Small intestine (tissue), 7 donors: ENCODE measurements at regions not wholly inside any gene's neighbourhood (a gene's known extent, or its start where the extent isn't known, plus 50 kb on each side); places are given as distances from the start of the nearest gene placed in this dataset.

Experiments used
- DNase-seq, 2 donors: peaks; one replicate each; pipeline versions ENCODE4 v3.0.0 to v3.0.0-alpha.2; 2013
- FAIRE-seq: peaks from 2 replicates; lab custom pipeline; 2012; peaks lifted over from hg19 to GRCh38; lab: Jason Lieb, UNC
- H3K27ac ChIP-seq, 3 donors: one replicate each; pipeline ENCODE4 v1.5.1; 2013; ENCODE audit warnings: low read length in 2 of 3, mild to moderate bottlenecking in 2 of 3, control low read depth in 1 of 3, inconsistent platforms in 1 of 3, low read depth in 1 of 3, moderate library complexity in 1 of 3
- H3K27me3 ChIP-seq, 3 donors: one replicate each; pipeline ENCODE4 v1.6.1; 2013; ENCODE audit warnings: low read length in 3 of 3, inconsistent platforms in 1 of 3; ENCODE audit not compliant: control insufficient read depth in 3 of 3, insufficient read depth in 3 of 3
- H3K36me3 ChIP-seq, 3 donors: one replicate each; pipeline ENCODE4 v1.6.1; 2013; ENCODE audit warnings: low read length in 3 of 3, inconsistent platforms in 1 of 3, low read depth in 1 of 3, mild to moderate bottlenecking in 1 of 3, moderate library complexity in 1 of 3; ENCODE audit not compliant: control insufficient read depth in 3 of 3, insufficient read depth in 2 of 3
- H3K4me1 ChIP-seq, 3 donors: one replicate each; pipeline ENCODE4 v1.6.1; 2013; ENCODE audit warnings: low read length in 2 of 3, inconsistent platforms in 1 of 3, low read depth in 1 of 3, mild to moderate bottlenecking in 1 of 3, moderate library complexity in 1 of 3; ENCODE audit not compliant: control insufficient read depth in 3 of 3, insufficient read depth in 2 of 3
- H3K4me3 ChIP-seq, 3 donors: one replicate each; pipeline ENCODE4 v1.5.1; 2013; ENCODE audit warnings: low read length in 3 of 3, control low read depth in 1 of 3, inconsistent platforms in 1 of 3, low read depth in 1 of 3, mild to moderate bottlenecking in 1 of 3, moderate library complexity in 1 of 3
- H3K9me3 ChIP-seq, 2 donors: one replicate each; pipeline ENCODE4 v1.6.1; 2013; ENCODE audit warnings: low read depth in 1 of 2, low read length in 1 of 2; ENCODE audit not compliant: control insufficient read depth in 2 of 2, insufficient read depth in 1 of 2
- WGBS, 3 donors: extraction: QIAGEN DNeasy Blood & Tissue Kit; methylation state at CpG; one replicate each; pipeline ENCODE4 v1.1.7; 2013; 5-methylcytosine and 5-hydroxymethylcytosine counted together
- donor health status: healthy with polysubstance abuse.
- donor health status: control.
- donor health status: control.
- donor health status: Bipolar disorder and iron deficiency.
- donor health status: healthy.

DNA sequence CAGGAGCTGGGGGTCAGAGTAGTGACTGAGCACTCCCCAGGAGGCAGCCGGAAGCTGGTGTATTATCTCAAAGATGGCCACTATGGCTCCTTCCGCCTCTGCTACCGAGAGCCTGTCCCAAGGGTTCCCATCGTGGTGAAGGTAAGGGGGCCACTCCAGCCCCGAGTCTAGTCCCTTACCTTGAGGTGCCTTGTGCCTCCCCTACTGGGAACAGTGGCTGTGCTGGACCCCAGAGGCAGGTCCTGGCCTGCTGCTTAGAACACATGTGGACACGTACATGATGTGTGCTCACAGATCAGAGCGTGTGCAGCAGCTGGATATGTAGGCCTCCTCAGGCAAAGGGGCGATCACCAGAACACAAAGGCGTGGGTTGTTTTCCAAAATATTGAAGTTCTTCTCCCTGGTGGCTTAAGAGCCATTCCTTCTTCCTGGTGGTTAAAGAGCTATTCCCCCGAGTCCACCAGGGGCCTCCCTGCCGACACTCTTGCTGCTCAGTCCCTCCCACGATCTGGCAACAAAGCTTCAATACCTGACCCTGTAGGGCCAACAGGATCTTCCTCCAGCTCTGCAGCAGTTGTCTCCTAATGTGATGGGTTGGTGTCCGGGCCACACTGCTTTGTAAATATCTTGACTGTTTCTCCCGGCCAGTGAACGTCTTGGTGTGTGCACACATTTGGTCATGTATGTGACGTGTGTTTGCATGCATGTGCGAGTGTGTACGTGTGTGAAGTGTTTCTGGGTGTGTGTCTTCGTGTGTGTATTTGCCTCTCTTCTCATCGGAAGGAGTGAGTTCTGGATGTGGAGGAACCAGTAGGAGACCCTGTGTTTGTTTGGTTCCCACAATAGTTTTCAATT lies 68.4 kb upstream of the TINAGL1 start:
- Histone ChIP-seq H3K36me3 (no peaks in the 10 kb centered on the region), H3K27ac (no peak overlapping the region), H3K4me1 (peaks cover 3 to 42% (median 8%) of the 10 kb centered on the region in 3 donors), H3K27me3 (no peaks in the 10 kb centered on the region), H3K4me3 (no peak overlapping the region), H3K9me3 (no peaks in the 10 kb centered on the region)
- no peak for FAIRE-seq
- no peak for DNase-seq
- 82 to 89% (median 84%) methylated on average over 20 of the region's 20 CpGs for WGBS, 3 donors

DNA sequence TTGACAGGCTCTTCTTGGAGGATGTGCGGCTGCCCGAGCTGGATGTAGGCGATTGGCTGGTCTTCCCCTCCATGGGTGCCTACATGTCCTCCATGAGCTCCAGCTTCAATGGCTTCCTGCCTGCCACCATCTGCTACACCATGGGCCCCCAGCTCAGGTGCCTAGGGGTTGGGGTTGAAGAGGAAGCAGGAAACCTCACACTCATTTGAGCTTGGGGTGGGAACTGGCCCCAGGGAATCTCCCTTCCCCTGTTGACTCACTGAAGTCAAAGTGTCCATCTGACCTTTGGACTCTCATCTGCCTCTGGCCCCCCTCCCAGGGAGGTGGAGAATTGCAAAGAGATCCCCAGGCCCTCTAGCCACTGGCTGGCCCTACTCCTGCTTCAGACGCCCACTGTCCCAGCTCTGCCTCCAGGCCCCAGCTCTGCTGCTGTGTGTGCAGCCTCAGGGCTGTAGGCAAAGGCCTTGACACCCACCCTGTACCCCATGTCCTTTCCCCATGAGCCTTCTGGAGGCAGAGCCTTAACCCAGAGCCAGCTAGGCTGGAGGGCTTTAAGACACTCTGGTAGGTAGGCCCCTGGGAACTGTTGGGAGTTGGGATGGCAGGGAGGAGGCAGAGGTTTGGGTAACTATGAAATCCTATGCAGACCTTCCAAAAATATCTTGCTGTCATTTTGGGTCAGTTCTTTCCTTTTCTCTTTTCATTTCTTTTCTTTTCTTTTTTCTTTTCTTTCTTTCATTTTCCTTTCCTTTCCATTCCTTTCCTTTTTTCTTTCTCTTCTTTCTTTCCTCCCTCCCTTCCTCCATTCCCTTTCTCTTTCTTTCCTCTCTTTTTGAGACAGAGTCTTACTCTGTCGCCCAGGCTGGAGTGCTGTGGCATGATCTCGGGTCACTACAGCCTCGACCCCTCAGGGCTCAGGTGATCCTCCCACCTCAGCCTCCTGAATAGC lies 66.9 kb upstream of the TINAGL1 start:
- FAIRE-seq: no peak
- Histone ChIP-seq H3K4me1 (peaks cover 3 to 42% (median 4%) of the 10 kb centered on the region in 3 donors), H3K27ac (peak overlapping the region in 1 of 3 donors; percentile 20), H3K27me3 (no peaks in the 10 kb centered on the region), H3K9me3 (peaks cover 0 to 10% of the 10 kb centered on the region in 2 donors), H3K36me3 (no peaks in the 10 kb centered on the region), H3K4me3 (no peak overlapping the region)
- 73 to 95% (median 84%) methylated on average over 7 of the region's 7 CpGs for WGBS, 3 donors
- peak; percentile 48 to 83 for DNase-seq

DNA sequence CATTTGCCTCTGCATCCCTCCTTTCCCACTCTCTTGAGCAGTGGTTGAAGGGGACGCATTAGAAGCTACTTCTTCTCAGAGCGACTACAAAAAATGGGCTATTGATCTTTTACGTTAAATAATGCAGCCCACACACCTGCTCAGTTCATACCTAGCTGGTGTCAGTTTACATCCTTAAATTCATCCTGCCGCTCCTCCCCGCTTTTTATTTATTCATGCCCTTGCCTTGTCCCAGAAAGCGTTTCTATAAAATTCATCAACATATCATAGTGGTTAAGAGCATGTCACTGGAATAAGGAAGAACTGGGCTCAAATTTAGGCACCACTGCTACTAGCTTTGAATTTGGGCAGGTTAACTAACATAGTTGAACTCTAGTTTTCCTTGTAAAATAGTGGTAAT lies 66.0 kb upstream of the TINAGL1 start:
- peaks cover 3 to 42% (median 4%) of the 10 kb centered on the region in 3 donors for H3K4me1 ChIP-seq
- H3K9me3 ChIP-seq: peaks cover 0 to 12% of the 10 kb centered on the region in 2 donors
- FAIRE-seq (no peak), DNase-seq (no peak)
- no peaks in the 10 kb centered on the region for H3K36me3 ChIP-seq
- no peaks in the 10 kb centered on the region for H3K27me3 ChIP-seq
- H3K4me3 ChIP-seq: no peak overlapping the region
- H3K27ac ChIP-seq: no peak overlapping the region
- WGBS, 3 donors: 87 to 95% (median 93%) methylated on average over 6 of the region's 6 CpGs

DNA sequence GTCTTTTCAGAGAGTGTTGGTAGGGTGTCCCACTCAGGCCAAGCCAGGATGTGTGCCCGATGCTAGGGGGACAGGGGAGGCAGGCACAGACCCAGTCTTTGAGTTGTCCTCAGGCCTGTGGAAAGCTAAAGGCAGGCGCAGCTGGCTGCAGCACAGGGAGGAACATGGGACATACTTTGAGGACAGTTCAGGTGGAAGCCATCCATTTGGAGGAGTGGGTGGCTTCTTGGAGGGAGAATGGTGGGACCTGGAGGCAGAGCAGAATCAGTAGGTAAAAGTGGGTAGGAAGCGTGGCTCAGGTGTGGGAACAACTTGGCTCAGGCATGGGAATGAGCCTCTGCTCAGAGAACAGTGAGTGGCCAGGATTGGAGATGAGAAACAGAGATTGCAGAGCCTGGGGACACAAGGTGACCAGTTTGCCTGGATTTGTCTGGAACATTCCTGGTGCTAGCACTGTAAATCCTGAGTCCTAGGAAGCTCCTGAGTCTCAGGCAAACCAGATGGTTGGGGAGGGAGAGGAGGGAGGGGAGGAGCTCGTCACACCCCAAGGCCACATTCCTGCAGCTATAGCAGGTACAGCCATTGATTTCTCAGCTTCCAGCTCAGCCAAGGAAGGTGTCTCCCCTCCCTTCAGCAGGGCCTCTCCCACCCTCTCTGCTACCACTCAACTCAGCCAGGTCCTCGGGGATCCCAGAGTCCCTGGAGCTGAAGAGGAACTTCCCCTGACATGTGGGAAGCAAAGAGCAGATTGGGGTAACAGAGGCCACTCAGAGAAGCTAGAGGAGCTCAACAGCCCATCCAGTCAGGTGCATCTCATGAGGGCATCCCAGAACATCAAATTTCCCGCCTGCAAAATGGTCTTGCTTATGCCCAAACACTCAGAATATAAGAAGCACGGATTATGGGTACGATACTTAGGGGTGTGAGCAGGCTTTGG lies 65.2 kb upstream of the TINAGL1 start:
- WGBS, 3 donors: 56 to 73% (median 72%) methylated on average over 8 of the region's 8 CpGs
- Histone ChIP-seq H3K27ac (peak overlapping the region in 2 of 3 donors; percentile 34 to 43), H3K4me1 (peaks cover 3 to 42% (median 4%) of the 10 kb centered on the region in 3 donors), H3K4me3 (no peak overlapping the region), H3K27me3 (no peaks in the 10 kb centered on the region), H3K36me3 (no peaks in the 10 kb centered on the region), H3K9me3 (peaks cover 0 to 12% of the 10 kb centered on the region in 2 donors)
- DNase-seq (peak; percentile 70 to 80), FAIRE-seq (no peak)

DNA sequence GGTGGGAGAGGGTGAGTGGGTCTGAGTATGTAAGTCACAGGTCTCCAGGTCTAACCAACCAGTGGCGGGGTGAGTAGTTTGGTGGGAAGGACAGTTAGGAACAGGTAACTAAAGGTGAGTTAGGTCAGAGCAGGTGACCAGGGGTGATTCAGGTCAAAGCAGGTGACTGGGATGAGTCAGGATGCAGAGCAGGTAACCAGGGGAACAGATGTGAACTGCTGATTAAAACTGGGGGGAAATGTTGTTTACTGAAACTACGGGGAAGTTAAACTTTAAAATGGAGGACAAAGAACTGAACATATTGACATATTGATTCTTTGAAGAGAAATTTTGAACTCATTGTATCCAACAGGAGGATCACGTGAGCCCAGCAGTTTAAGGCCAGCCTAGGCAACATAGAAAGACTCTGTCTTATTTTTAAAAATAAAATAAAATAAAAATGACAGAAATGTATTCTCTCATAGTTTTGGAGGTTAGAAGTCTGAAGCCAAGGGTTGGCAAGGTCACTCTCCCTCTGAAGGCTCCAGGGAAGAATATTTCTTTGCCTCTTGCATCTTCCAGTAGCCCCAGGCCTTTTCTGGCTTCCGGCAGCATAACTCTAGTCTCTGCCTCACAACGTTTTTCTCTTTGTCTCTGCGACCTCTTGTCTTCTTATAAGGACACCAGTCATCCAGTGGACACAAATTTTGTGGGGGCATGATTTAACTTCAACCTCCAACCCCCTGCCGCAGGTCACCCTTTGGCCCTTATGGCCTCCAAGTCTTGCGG lies 64.3 kb upstream of the TINAGL1 start:
- no peaks in the 10 kb centered on the region for H3K27me3 ChIP-seq
- no peak overlapping the region for H3K4me3 ChIP-seq
- H3K4me1 ChIP-seq: peaks cover 3 to 42% (median 4%) of the 10 kb centered on the region in 3 donors
- WGBS, 3 donors: 52 to 58% (median 55%) methylated on average over 8 of the region's 8 CpGs
- no peaks in the 10 kb centered on the region for H3K36me3 ChIP-seq
- H3K27ac ChIP-seq: peak overlapping the region in 2 of 3 donors; percentile 34 to 43
- peaks cover 0 to 12% of the 10 kb centered on the region in 2 donors for H3K9me3 ChIP-seq
- FAIRE-seq (no peak), DNase-seq (peak; percentile 50 to 57)

DNA sequence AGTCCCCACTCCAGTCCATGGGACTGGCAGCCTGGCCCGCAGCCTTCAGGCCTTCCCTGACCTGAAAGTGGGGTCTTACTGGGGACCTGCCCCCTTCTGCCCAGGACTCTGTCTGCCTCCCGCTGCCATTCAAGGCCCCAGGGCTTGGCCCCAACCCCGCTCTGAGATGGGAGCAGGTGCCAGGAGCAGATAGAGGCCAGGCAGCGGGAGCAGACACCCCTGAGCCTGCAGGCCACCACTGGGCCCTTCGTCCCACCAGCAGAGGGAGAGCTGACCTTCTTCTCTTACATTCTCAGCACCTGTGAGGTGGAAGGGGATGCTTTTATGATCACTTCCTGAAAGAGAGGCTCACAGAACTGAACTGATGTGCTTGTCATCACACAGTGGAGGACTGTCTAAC lies 62.2 kb upstream of the TINAGL1 start:
- WGBS, 3 donors: 86 to 97% (median 92%) methylated on average over 5 of the region's 5 CpGs
- H3K27ac ChIP-seq: no peak overlapping the region
- peaks cover 0 to 29% (median 3%) of the 10 kb centered on the region in 3 donors for H3K4me1 ChIP-seq
- peaks cover 0 to 12% of the 10 kb centered on the region in 2 donors for H3K9me3 ChIP-seq
- no peak for FAIRE-seq
- H3K27me3 ChIP-seq: no peaks in the 10 kb centered on the region
- no peak for DNase-seq
- H3K36me3 ChIP-seq: no peaks in the 10 kb centered on the region
- no peak overlapping the region for H3K4me3 ChIP-seq

DNA sequence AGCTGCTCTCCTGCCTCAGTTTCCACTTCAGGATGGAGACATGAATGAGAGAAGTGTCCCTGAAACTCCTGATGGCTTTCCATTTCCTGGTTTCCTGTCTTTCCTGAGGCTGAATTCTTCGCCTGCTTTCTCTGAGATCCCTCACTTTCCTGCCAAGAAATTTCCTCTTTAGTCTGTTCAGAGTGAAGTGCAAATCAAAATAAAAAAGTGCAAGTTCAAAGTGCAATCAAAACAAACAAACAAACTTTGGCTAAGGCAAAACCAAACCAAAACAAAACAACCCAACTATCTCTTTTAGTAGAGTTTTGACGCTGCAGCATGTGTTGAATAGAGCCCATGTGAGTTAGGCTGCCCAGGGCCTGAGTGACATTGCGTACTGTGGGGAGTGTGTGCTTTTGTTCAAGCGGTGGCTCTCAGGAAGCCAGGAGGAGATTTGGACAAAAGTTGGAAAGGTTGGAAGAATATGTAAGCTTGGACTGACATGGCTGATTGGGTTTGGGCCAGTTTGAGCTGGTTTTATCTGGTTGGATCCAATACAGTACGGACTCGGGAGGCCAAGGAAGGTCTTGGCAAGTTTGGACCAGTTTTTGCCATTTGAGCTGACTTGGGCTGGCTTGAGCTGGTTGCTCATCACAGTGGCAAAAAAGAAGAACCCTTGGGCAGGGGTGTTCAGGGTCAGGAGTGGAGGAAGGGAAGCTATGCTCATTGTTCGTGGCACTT lies 61.1 kb upstream of the TINAGL1 start:
- Histone ChIP-seq H3K27me3 (no peaks in the 10 kb centered on the region), H3K36me3 (no peaks in the 10 kb centered on the region), H3K9me3 (peaks cover 0 to 12% of the 10 kb centered on the region in 2 donors), H3K4me1 (peaks cover 0 to 18% (median 3%) of the 10 kb centered on the region in 3 donors), H3K27ac (no peak overlapping the region), H3K4me3 (no peak overlapping the region)
- DNase-seq (no peak), FAIRE-seq (no peak)
- WGBS, 3 donors: 69 to 81% (median 70%) methylated on average over 7 of the region's 7 CpGs
